DMS 273 (cell line): ENCODE measurements at regions not wholly inside any gene's neighbourhood (a gene's known extent, or its start where the extent isn't known, plus 50 kb on each side); places are given as distances from the start of the nearest gene placed in this dataset.

Experiments
- DNase-seq: peaks from one replicate; lab custom pipeline; 2025; ENCODE audit not compliant: unreplicated experiment; lab: John Stamatoyannopoulos, UW

GRCh38 chr2:134136731-134137130 lies 117.1 kb upstream of the MGAT5 start:
- DNase-seq, result no peak

GRCh38 chr2:134137182-134137611 lies 116.7 kb upstream of the MGAT5 start:
- no peak for DNase-seq

- no peak for DNase-seq
Observed at GRCh38 chr2:134138115-134138514, 115.8 kb upstream of the MGAT5 start.

- DNase-seq, result no peak
Observed at GRCh38 chr2:134139611-134140010, 114.3 kb upstream of the MGAT5 start.

GRCh38 chr2:134140251-134140661 lies 113.6 kb upstream of the MGAT5 start:
- DNase-seq, result no peak

- DNase-seq, result no peak
Observed at GRCh38 chr2:134141598-134142340, 112.1 kb upstream of the MGAT5 start.

- no peak for DNase-seq
Observed at GRCh38 chr2:134142341-134142738, 111.5 kb upstream of the MGAT5 start.

- DNase-seq, result no peak
Observed at GRCh38 chr2:134142903-134143302, 111.0 kb upstream of the MGAT5 start.

GRCh38 chr2:134143568-134143967 lies 110.3 kb upstream of the MGAT5 start:
- DNase-seq, result no peak

GRCh38 chr2:134144081-134144596 lies 109.7 kb upstream of the MGAT5 start:
- peak; percentile 71 for DNase-seq

- peak; percentile 44 for DNase-seq
Observed at GRCh38 chr2:134144651-134145050, 109.2 kb upstream of the MGAT5 start.

- DNase-seq, result no peak
Observed at GRCh38 chr2:134145519-134145918, 108.4 kb upstream of the MGAT5 start.

- DNase-seq, result no peak
Observed at GRCh38 chr2:134146161-134146560, 107.7 kb upstream of the MGAT5 start.

- DNase-seq, result peak; percentile 9
Observed at GRCh38 chr2:134146620-134147019, 107.3 kb upstream of the MGAT5 start.

- DNase-seq, result peak; percentile 12
Observed at GRCh38 chr2:134148172-134148571, 105.7 kb upstream of the MGAT5 start.

- DNase-seq, result peak; percentile 68
Observed at GRCh38 chr2:134148843-134149472, 104.9 kb upstream of the MGAT5 start.

GRCh38 chr2:134149904-134150303 lies 104.0 kb upstream of the MGAT5 start:
- DNase-seq, result peak; percentile 46

GRCh38 chr2:134150760-134151159 lies 103.1 kb upstream of the MGAT5 start:
- DNase-seq, result no peak

- no peak for DNase-seq
Observed at GRCh38 chr2:134152045-134153010, 101.5 kb upstream of the MGAT5 start.

GRCh38 chr2:134153294-134153880 lies 100.5 kb upstream of the MGAT5 start:
- no peak for DNase-seq

- no peak for DNase-seq
Observed at GRCh38 chr2:134154246-134154645, 99.6 kb upstream of the MGAT5 start.
